Stimulated activated effector memory CD8-positive, alpha-beta T cell treated with anti-CD3 and anti-CD28 coated beads, Interleukin-12 subunit alpha, Interleukin-12 subunit beta, amount 100 ng/mL, for 72 hours (primary cell): ENCODE measurements at regions not wholly inside any gene's neighbourhood (a gene's known extent, or its start where the extent isn't known, plus 50 kb on each side); places are given as distances from the start of the nearest gene placed in this dataset.

ENCODE experiments used
- ATAC-seq: fragments of 150-1000 bp; cut with Tn5 transposase; 2 replicates; pipeline ENCODE4 v1.10.0; 2021
- DNase-seq, 2 donors: peaks; one replicate each; pipeline ENCODE4 v3.0.0; 2021 to 2022; ENCODE audit warnings: low spot score in 2 of 2
- H3K27ac Mint-ChIP-seq: one replicate; pipeline ENCODE4 v1.8.0; 2022; ENCODE audit warnings: mild to moderate bottlenecking, mixed read lengths
- H3K36me3 Mint-ChIP-seq: one replicate; pipeline ENCODE4 v1.8.0; 2022; ENCODE audit warnings: mild to moderate bottlenecking, mixed read lengths
- H3K4me1 Mint-ChIP-seq: one replicate; pipeline ENCODE4 v1.8.0; 2022; ENCODE audit warnings: mixed read lengths
- H3K4me3 Mint-ChIP-seq: one replicate; pipeline ENCODE4 v1.8.0; 2022; ENCODE audit warnings: mild to moderate bottlenecking, mixed read lengths
- H3K9me3 Mint-ChIP-seq: one replicate; pipeline ENCODE4 v1.8.0; 2022; ENCODE audit warnings: mixed read lengths

DNA sequence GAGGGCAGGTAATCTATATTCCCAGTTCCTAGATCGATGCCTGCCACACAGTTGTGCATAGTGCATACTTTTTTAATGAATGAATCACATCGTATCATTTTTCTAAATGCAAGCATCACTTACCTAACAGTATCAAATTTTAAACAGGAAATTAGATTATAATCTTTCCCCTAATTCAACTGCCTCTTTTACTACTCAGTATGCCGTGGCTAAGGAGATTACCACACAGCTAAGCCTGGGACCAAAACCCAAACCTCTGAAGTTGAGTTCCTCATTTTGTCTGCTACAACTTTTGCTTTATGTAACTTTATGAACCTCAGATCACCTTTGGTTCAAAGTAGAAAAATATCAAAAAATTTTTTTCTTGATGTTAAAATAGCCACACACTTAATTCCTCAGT, 53.2 kb upstream of the FNDC3B start:
- ATAC-seq: no peak
- no peak overlapping the region for H3K4me3 Mint-ChIP-seq
- no peak overlapping the region for H3K27ac Mint-ChIP-seq
- H3K9me3 Mint-ChIP-seq: peaks cover 3% of the 10 kb centered on the region
- H3K4me1 Mint-ChIP-seq: no peaks in the 10 kb centered on the region
- H3K36me3 Mint-ChIP-seq: no peaks in the 10 kb centered on the region
- DNase-seq: no peak

DNA sequence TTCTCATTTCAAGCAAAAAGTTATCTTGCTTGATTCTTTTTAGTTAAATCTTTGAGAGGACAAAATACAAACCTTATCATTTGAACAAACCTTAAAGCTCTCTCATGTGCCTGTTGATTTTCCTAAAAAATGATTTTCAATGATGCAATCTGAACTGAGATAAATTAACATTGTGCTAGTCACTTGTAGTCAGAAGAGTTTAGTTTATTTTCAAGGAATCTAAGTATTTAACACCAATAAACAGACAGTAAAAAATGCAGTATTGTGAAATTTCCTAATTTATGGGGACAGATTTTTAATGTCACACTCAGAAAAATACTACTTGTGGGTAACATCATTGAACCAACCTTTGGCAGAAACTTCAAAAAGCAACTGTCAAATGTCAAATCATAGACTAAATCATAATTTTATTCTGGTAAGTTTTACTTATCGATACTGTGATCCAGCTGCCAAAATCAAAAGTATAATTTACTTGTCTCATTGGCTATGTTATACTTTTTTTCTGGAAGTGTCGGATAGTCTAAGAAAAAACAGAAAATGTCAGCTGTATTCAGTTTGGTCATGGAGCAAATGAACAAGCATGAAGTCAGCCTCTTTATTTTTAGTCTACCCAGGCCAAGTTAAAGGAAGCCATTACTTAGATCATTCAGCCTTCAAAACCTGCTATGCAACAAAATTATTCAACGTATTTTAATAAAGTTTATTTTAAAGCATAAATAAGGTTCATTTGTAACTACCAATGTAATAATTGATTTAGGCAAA, 52.4 kb upstream of the FNDC3B start:
- H3K4me1 Mint-ChIP-seq: no peaks in the 10 kb centered on the region
- H3K27ac Mint-ChIP-seq: no peak overlapping the region
- DNase-seq: no peak
- no peak for ATAC-seq
- H3K36me3 Mint-ChIP-seq: no peaks in the 10 kb centered on the region
- H3K9me3 Mint-ChIP-seq: peaks cover 3% of the 10 kb centered on the region
- no peak overlapping the region for H3K4me3 Mint-ChIP-seq
